ENCODE measurements at regions not wholly inside any gene's neighbourhood (a gene's known extent, or its start where the extent isn't known, plus 50 kb on each side); places are given as distances from the start of the nearest gene placed in this dataset.

GRCh38 chr20:10963717-10964266 lies 290.0 kb upstream of the JAG1 start:
- Histone ChIP-seq H3K36me3 (no peaks in the 10 kb centered on the region), H3K4me3 (ENCODE audit: low read depth, low read length) (no peak overlapping the region), H3K9me3 (no peaks in the 10 kb centered on the region), H3K27me3 (no peaks in the 10 kb centered on the region), H3K4me1 (no peaks in the 10 kb centered on the region)
- no peak for TF ChIP-seq CTCF (IDR thresholded peaks at IDR 0.05; ENCODE audit: low read depth, low read length)
- no peak for DNase-seq

DNA sequence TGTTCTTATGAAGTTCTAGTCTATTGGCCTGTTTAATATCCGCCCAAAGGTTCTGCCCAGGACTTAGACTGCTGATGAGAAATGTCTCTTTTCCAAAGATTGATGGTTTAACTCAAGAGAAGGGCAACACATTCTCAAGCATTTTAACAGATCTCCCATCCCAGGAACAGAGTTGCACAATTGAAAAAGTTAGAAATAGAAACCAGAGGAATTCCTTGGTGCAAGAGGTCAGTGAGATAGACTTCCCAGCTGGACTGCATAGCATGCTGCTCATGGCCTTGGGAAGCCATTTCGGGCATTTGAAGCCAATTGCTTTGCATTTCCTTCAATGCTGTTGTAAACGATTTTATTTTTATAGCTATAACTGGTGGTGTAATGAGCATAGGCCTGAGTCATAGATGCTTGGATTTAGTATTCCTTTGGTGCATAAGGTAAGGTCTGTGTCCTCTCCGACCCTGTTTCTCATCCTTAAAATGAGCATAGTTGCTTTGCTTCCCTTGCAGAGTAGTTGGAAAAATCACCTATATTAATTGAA lies 292.2 kb upstream of the JAG1 start:
- no peak for DNase-seq
- no peak overlapping the region for H3K4me3 ChIP-seq (ENCODE audit: low read depth, low read length)
- no peak for TF ChIP-seq CTCF (IDR thresholded peaks at IDR 0.05; ENCODE audit: low read depth, low read length)
- no peaks in the 10 kb centered on the region for H3K36me3 ChIP-seq
- H3K4me1 ChIP-seq = no peaks in the 10 kb centered on the region
- no peaks in the 10 kb centered on the region for H3K27me3 ChIP-seq
- H3K9me3 ChIP-seq = no peaks in the 10 kb centered on the region

- Histone ChIP-seq H3K4me1 (no peaks in the 10 kb centered on the region), H3K9me3 (no peaks in the 10 kb centered on the region), H3K27me3 (no peaks in the 10 kb centered on the region), H3K36me3 (no peaks in the 10 kb centered on the region), H3K4me3 (ENCODE audit: low read depth, low read length) (no peak overlapping the region)
- no peak for TF ChIP-seq CTCF (IDR thresholded peaks at IDR 0.05; ENCODE audit: low read depth, low read length)
- DNase-seq = no peak
These were observed 296.3 kb upstream of the JAG1 start for GRCh38 chr20:10970109-10970508.

GRCh38 chr20:10971096-10971495 lies 297.3 kb upstream of the JAG1 start:
- H3K27me3 ChIP-seq = no peaks in the 10 kb centered on the region
- no peaks in the 10 kb centered on the region for H3K4me1 ChIP-seq
- TF ChIP-seq CTCF (IDR thresholded peaks at IDR 0.05; ENCODE audit: low read depth, low read length) = no peak
- no peaks in the 10 kb centered on the region for H3K9me3 ChIP-seq
- no peak overlapping the region for H3K4me3 ChIP-seq (ENCODE audit: low read depth, low read length)
- DNase-seq = no peak
- no peaks in the 10 kb centered on the region for H3K36me3 ChIP-seq

GRCh38 chr20:10972219-10972860 lies 298.5 kb upstream of the JAG1 start:
- no peak for DNase-seq
- no peaks in the 10 kb centered on the region for H3K27me3 ChIP-seq
- H3K4me1 ChIP-seq = no peaks in the 10 kb centered on the region

More at GRCh38 chr20:10972219-10972860, 298.5 kb upstream of the JAG1 start:
- Histone ChIP-seq H3K9me3 (no peaks in the 10 kb centered on the region), H3K4me3 (ENCODE audit: low read depth, low read length) (no peak overlapping the region), H3K36me3 (no peaks in the 10 kb centered on the region)
- TF ChIP-seq CTCF (IDR thresholded peaks at IDR 0.05; ENCODE audit: low read depth, low read length) = no peak
